Thyroid gland (tissue), 4 donors: ENCODE measurements at regions not wholly inside any gene's neighbourhood (a gene's known extent, or its start where the extent isn't known, plus 50 kb on each side); places are given as distances from the start of the nearest gene placed in this dataset. TPM values are rescaled to one million over a fixed set of nuclear protein-coding genes. Genes with fewer than 3 reads are reported as not detected.
A peak's percentile ranks its signal among the peaks of the same experiment; 100 is the strongest.

Experiments
- DNase-seq, 2 donors: peaks; one replicate each; pipeline ENCODE4 v3.0.0-alpha.2; 2019
- H3K27ac ChIP-seq, 3 donors: fragments of 200-600 bp; sonication (generic); 1 replicate in 2 of 3; 2 replicates in 1 of 3; pipeline ENCODE4 v1.5.1; 2016 to 2019; ENCODE audit warnings: mild to moderate bottlenecking in 1 of 3, moderate library complexity in 1 of 3
- H3K27me3 ChIP-seq: fragments of 200-600 bp; sonication (generic); one replicate; pipeline ENCODE4 v1.5.1; 2019
- H3K36me3 ChIP-seq, 2 donors: fragments of 200-600 bp; sonication (generic); one replicate each; pipeline ENCODE4 v1.5.1; 2016 to 2019
- H3K4me1 ChIP-seq, 2 donors: fragments of 200-600 bp; sonication (generic); one replicate each; pipeline ENCODE4 v1.5.1; 2017 to 2019
- H3K4me3 ChIP-seq, 3 donors: fragments of 200-600 bp; sonication (generic); replicated peaks in 1 of 3; 1 replicate in 2 of 3; 2 replicates in 1 of 3; pipeline ENCODE4 v1.5.1; 2016; ENCODE audit warnings: mild to moderate bottlenecking in 1 of 3
- H3K9me3 ChIP-seq: fragments of 200-600 bp; sonication (generic); one replicate; pipeline ENCODE4 v1.5.1; 2017
- CTCF ChIP-seq, 6 experiments: fragments of 200-600 bp in 3 of 6; fragments of 450-650 bp in 3 of 6; sonication (generic) in 3 of 6; IDR thresholded peaks; one replicate each; pipeline ENCODE4 v1.5.1; 2016 to 2019; ENCODE audit warnings: antibody characterized with exemption in 6 of 6, mild to moderate bottlenecking in 2 of 6, inconsistent platforms in 1 of 6, moderate library complexity in 1 of 6
- POLR2A ChIP-seq, 2 donors: fragments of 450-650 bp; IDR thresholded peaks; one replicate each; pipeline ENCODE4 v1.6.1; 2017; ENCODE audit warnings: antibody characterized with exemption in 2 of 2, mild to moderate bottlenecking in 2 of 2, moderate library complexity in 1 of 2
- WGBS, 2 donors: methylation state at CpG; one replicate each; pipeline ENCODE4 v1.1.5; 2017; 5-methylcytosine and 5-hydroxymethylcytosine counted together
- intact Hi-C: fragments of 100-400 bp; cut with DNase I; formaldehyde crosslinking; loops from one replicate; pipeline ENCODE4 v1.15.1; 2023
- small RNA-seq: library from RNA; depleted of rRNA; stranded (forward); fragments of <200 nt; gene quantifications from one replicate; pipeline ENCODE3, GENCODE V24; 2016

- H3K27ac ChIP-seq = peak overlapping the region in 2 of 3 donors; percentile 57 to 60
- no peak overlapping the region for H3K4me3 ChIP-seq
- intact Hi-C loops = no loop called here
- no peaks in the 10 kb centered on the region for H3K36me3 ChIP-seq
- no peaks in the 10 kb centered on the region for H3K27me3 ChIP-seq
- no peaks in the 10 kb centered on the region for H3K9me3 ChIP-seq
- 57 to 58% methylated on average over 2 of the region's 2 CpGs for WGBS, 2 donors
- no peak for DNase-seq
- no peak for TF ChIP-seq CTCF (IDR thresholded peaks at IDR 0.05)
- TF ChIP-seq POLR2A (IDR thresholded peaks at IDR 0.05) = peak in 1 of 2 donors; percentile 28
- H3K4me1 ChIP-seq = peaks cover 24 to 42% of the 10 kb centered on the region in 2 donors
These were observed 78.0 kb downstream of the KLF5 start for GRCh38 chr13:73136776-73137175.

- WGBS, 2 donors = 78 to 80% methylated on average over 1 of the region's 1 CpG
- no peaks in the 10 kb centered on the region for H3K27me3 ChIP-seq
- TF ChIP-seq CTCF (IDR thresholded peaks at IDR 0.05) (no peak), POLR2A (IDR thresholded peaks at IDR 0.05) (no peak)
- H3K4me3 ChIP-seq = no peak overlapping the region
- H3K27ac ChIP-seq = no peak overlapping the region
- intact Hi-C loops = no loop called here
- H3K36me3 ChIP-seq = no peaks in the 10 kb centered on the region
- H3K4me1 ChIP-seq = peaks cover 6 to 17% of the 10 kb centered on the region in 2 donors
- H3K9me3 ChIP-seq = no peaks in the 10 kb centered on the region
- DNase-seq = no peak
These were observed 74.7 kb downstream of the KLF5 start for GRCh38 chr13:73133531-73133930.

GRCh38 chr13:73131247-73131646, 72.4 kb downstream of the KLF5 start:
- no peak overlapping the region for H3K27ac ChIP-seq
- intact Hi-C loops = no loop called here
- no peaks in the 10 kb centered on the region for H3K9me3 ChIP-seq
- H3K4me3 ChIP-seq = no peak overlapping the region
- WGBS, 2 donors = 87 to 92% methylated on average over 4 of the region's 4 CpGs
- no peak for DNase-seq
- H3K27me3 ChIP-seq = no peaks in the 10 kb centered on the region
- H3K36me3 ChIP-seq = no peaks in the 10 kb centered on the region
- TF ChIP-seq CTCF (IDR thresholded peaks at IDR 0.05) (no peak), POLR2A (IDR thresholded peaks at IDR 0.05) (no peak)
- H3K4me1 ChIP-seq = peaks cover 0 to 1% of the 10 kb centered on the region in 2 donors

- Histone ChIP-seq H3K9me3 (no peaks in the 10 kb centered on the region), H3K27me3 (no peaks in the 10 kb centered on the region), H3K4me3 (no peak overlapping the region), H3K36me3 (no peaks in the 10 kb centered on the region), H3K27ac (no peak overlapping the region), H3K4me1 (no peaks in the 10 kb centered on the region)
- no peak for DNase-seq
- WGBS, 2 donors = 88 to 98% methylated on average over 6 of the region's 6 CpGs
- intact Hi-C loops = no loop called here
- no peak for TF ChIP-seq POLR2A (IDR thresholded peaks at IDR 0.05)
- no peak for TF ChIP-seq CTCF (IDR thresholded peaks at IDR 0.05)
These were observed 70.2 kb downstream of the KLF5 start for GRCh38 chr13:73129023-73129422.

Small RNAs in the stretch of these regions (small RNA-seq; reads per million reads assigned to genes)
- not detected for gene AL162376.1
- gene RNU4-10P = not detected
- gene RNY1P8 = not detected
